Sigmoid colon (tissue), 4 donors: ENCODE measurements at regions not wholly inside any gene's neighbourhood (a gene's known extent, or its start where the extent isn't known, plus 50 kb on each side); places are given as distances from the start of the nearest gene placed in this dataset.

Source experiments
- CTCF ChIP-seq, 4 experiments: fragments of 450-650 bp in 3 of 4; fragments of 200-600 bp in 1 of 4; IDR thresholded peaks; one replicate each; pipeline ENCODE4 v1.5.1; 2016 to 2019; ENCODE audit warnings: antibody characterized with exemption in 4 of 4, mild to moderate bottlenecking in 3 of 4, moderate library complexity in 2 of 4
- EP300 ChIP-seq, 4 donors: sonication (generic); formaldehyde crosslinking; IDR thresholded peaks; one replicate each; pipeline ENCODE4 v1.6.1; 2017; ENCODE audit warnings: antibody characterized with exemption in 4 of 4
- POLR2AphosphoS5 ChIP-seq, 4 donors: sonication (generic); formaldehyde crosslinking; IDR thresholded peaks; one replicate each; pipeline ENCODE4 v1.6.1; 2017; ENCODE audit warnings: antibody characterized with exemption in 4 of 4

GRCh38 chr1:182183606-182184005, 122.1 kb upstream of the ZNF648 start:
- TF ChIP-seq CTCF (IDR thresholded peaks at IDR 0.05) (no peak), POLR2AphosphoS5 (IDR thresholded peaks at IDR 0.05) (no peak), EP300 (IDR thresholded peaks at IDR 0.05) (no peak)
